ENCODE measurements at regions not wholly inside any gene's neighbourhood (a gene's known extent, or its start where the extent isn't known, plus 50 kb on each side); places are given as distances from the start of the nearest gene placed in this dataset.

GRCh38 chr15:29925227-29926082, 103.2 kb upstream of the TJP1 start:
- 32 to 55% methylated on average over 5 of the region's 5 CpGs for WGBS, 2 donors
- Histone ChIP-seq H3K36me3 (no peaks in the 10 kb centered on the region), H3K27me3 (peaks cover 0 to 5% (median 0%) of the 10 kb centered on the region in 4 donors), H3K27ac (peak overlapping the region; percentile 29 to 86 (median 74)), H3K9me3 (no peaks in the 10 kb centered on the region), H3K4me3 (no peak overlapping the region), H3K4me1 (peaks cover 0 to 32% (median 6%) of the 10 kb centered on the region in 3 donors)
- peak in 5 of 6 experiments; percentile 46 to 82 (median 59) for TF ChIP-seq CTCF (IDR thresholded peaks at IDR 0.05)
- TF ChIP-seq POLR2A (IDR thresholded peaks at IDR 0.05): no peak
- intact Hi-C loops (cut with DNase I): no loop called here
- DNase-seq: no peak

- intact Hi-C loops (cut with DNase I): no loop called here
- Histone ChIP-seq H3K27ac (peak overlapping the region in 3 of 4 donors; percentile 72 to 86 (median 74)), H3K4me3 (no peak overlapping the region), H3K4me1 (peaks cover 0 to 39% (median 6%) of the 10 kb centered on the region in 3 donors), H3K36me3 (no peaks in the 10 kb centered on the region), H3K9me3 (no peaks in the 10 kb centered on the region), H3K27me3 (peaks cover 0 to 5% (median 0%) of the 10 kb centered on the region in 4 donors)
- no peak for DNase-seq
- TF ChIP-seq POLR2A (IDR thresholded peaks at IDR 0.05) (no peak), CTCF (IDR thresholded peaks at IDR 0.05) (no peak)
- 37 to 61% methylated on average over 4 of the region's 4 CpGs for WGBS, 2 donors
These were observed 102.5 kb upstream of the TJP1 start for GRCh38 chr15:29924750-29925149.

- no peak overlapping the region for H3K27ac ChIP-seq
- DNase-seq: no peak
- no peaks in the 10 kb centered on the region for H3K9me3 ChIP-seq
- no peaks in the 10 kb centered on the region for H3K36me3 ChIP-seq
- TF ChIP-seq CTCF (IDR thresholded peaks at IDR 0.05) (no peak), POLR2A (IDR thresholded peaks at IDR 0.05) (no peak)
- H3K27me3 ChIP-seq: peaks cover 0 to 5% (median 0%) of the 10 kb centered on the region in 4 donors
- intact Hi-C loops (cut with DNase I): no loop called here
- peaks cover 0 to 47% (median 6%) of the 10 kb centered on the region in 3 donors for H3K4me1 ChIP-seq
- H3K4me3 ChIP-seq: no peak overlapping the region
These were observed 99.9 kb upstream of the TJP1 start for GRCh38 chr15:29922191-29922590.

GRCh38 chr15:29921130-29921601, 98.9 kb upstream of the TJP1 start:
- intact Hi-C loops (cut with DNase I): no loop called here

More at GRCh38 chr15:29921130-29921601, 98.9 kb upstream of the TJP1 start:
- DNase-seq: no peak
- Histone ChIP-seq H3K4me1 (peaks cover 0 to 45% (median 6%) of the 10 kb centered on the region in 3 donors), H3K4me3 (no peak overlapping the region), H3K27ac (peak overlapping the region in 3 of 4 donors; percentile 32 to 58 (median 47)), H3K9me3 (no peaks in the 10 kb centered on the region), H3K36me3 (no peaks in the 10 kb centered on the region), H3K27me3 (peaks cover 0 to 5% (median 0%) of the 10 kb centered on the region in 4 donors)
- WGBS, 2 donors: 50 to 64% methylated on average over 6 of the region's 6 CpGs
- no peak for TF ChIP-seq POLR2A (IDR thresholded peaks at IDR 0.05)
- TF ChIP-seq CTCF (IDR thresholded peaks at IDR 0.05): no peak

Measured in esophagus squamous epithelium (tissue), 5 donors.